SJSA1 (cell line): ENCODE measurements at regions not wholly inside any gene's neighbourhood (a gene's known extent, or its start where the extent isn't known, plus 50 kb on each side); places are given as distances from the start of the nearest gene placed in this dataset.

Experiments
- DNase-seq, 2 experiments: peaks; one replicate each; pipeline ENCODE4 v3.0.0-alpha.2; 2015 to 2020; ENCODE audit warnings: low spot score in 2 of 2, low read depth in 1 of 2
- H3K27ac ChIP-seq: fragments of 250-450 bp; sonication (Bioruptor Pico); 2 replicates; pipeline ENCODE4 v1.5.1; 2020; ENCODE audit warnings: mild to moderate bottlenecking, moderate library complexity
- H3K27me3 ChIP-seq: fragments of 250-450 bp; sonication (Bioruptor Pico); replicated peaks from 2 replicates; pipeline ENCODE4 v1.5.1; 2020; ENCODE audit warnings: mild to moderate bottlenecking, moderate library complexity
- H3K36me3 ChIP-seq: fragments of 250-450 bp; sonication (Bioruptor Pico); 2 replicates; pipeline ENCODE4 v1.5.1; 2020; ENCODE audit warnings: mild to moderate bottlenecking
- H3K4me1 ChIP-seq: fragments of 250-450 bp; sonication (Bioruptor Pico); replicated peaks from 2 replicates; pipeline ENCODE4 v1.6.1; 2021; ENCODE audit warnings: mild to moderate bottlenecking
- H3K4me3 ChIP-seq: fragments of 250-450 bp; sonication (Bioruptor Pico); 2 replicates; pipeline ENCODE4 v1.5.1; 2020; ENCODE audit warnings: mild to moderate bottlenecking
- H3K9me3 ChIP-seq: fragments of 250-450 bp; sonication (Bioruptor Pico); replicated peaks from 2 replicates; pipeline ENCODE4 v1.5.1; 2020; ENCODE audit warnings: mild to moderate bottlenecking

- Histone ChIP-seq H3K27me3 (no peaks in the 10 kb centered on the region), H3K27ac (no peak overlapping the region), H3K4me3 (no peak overlapping the region), H3K9me3 (no peaks in the 10 kb centered on the region), H3K4me1 (peaks cover 8% of the 10 kb centered on the region), H3K36me3 (no peaks in the 10 kb centered on the region)
- DNase-seq, result no peak
Observed at GRCh38 chr15:87577336-87577735, 679.2 kb downstream of the NTRK3 start.

GRCh38 chr15:87576486-87577176, 679.9 kb downstream of the NTRK3 start:
- H3K27me3 ChIP-seq, result no peaks in the 10 kb centered on the region
- peaks cover 15% of the 10 kb centered on the region for H3K4me1 ChIP-seq
- no peak overlapping the region for H3K27ac ChIP-seq
- no peak overlapping the region for H3K4me3 ChIP-seq
- H3K9me3 ChIP-seq, result no peaks in the 10 kb centered on the region
- H3K36me3 ChIP-seq, result no peaks in the 10 kb centered on the region
- no peak for DNase-seq

GRCh38 chr15:87575896-87576473, 680.6 kb downstream of the NTRK3 start:
- H3K36me3 ChIP-seq, result no peaks in the 10 kb centered on the region
- no peaks in the 10 kb centered on the region for H3K27me3 ChIP-seq
- H3K9me3 ChIP-seq, result no peaks in the 10 kb centered on the region
- H3K27ac ChIP-seq, result no peak overlapping the region
- DNase-seq, result no peak
- H3K4me1 ChIP-seq, result peaks cover 21% of the 10 kb centered on the region
- H3K4me3 ChIP-seq, result no peak overlapping the region

- no peak for DNase-seq
Observed at GRCh38 chr15:87573534-87573933, 683.0 kb downstream of the NTRK3 start.

GRCh38 chr15:87573039-87573438, 683.5 kb downstream of the NTRK3 start:
- no peak for DNase-seq
- no peaks in the 10 kb centered on the region for H3K27me3 ChIP-seq
- no peaks in the 10 kb centered on the region for H3K36me3 ChIP-seq
- H3K4me1 ChIP-seq, result peaks cover 34% of the 10 kb centered on the region
- no peaks in the 10 kb centered on the region for H3K9me3 ChIP-seq
- no peak overlapping the region; the same call in 1 of the 2 replicates for H3K27ac ChIP-seq
- no peak overlapping the region for H3K4me3 ChIP-seq

More at GRCh38 chr15:87573534-87573933, 683.0 kb downstream of the NTRK3 start:
- Histone ChIP-seq H3K27me3 (no peaks in the 10 kb centered on the region), H3K4me1 (peaks cover 34% of the 10 kb centered on the region), H3K9me3 (no peaks in the 10 kb centered on the region), H3K4me3 (no peak overlapping the region), H3K36me3 (no peaks in the 10 kb centered on the region), H3K27ac (no peak overlapping the region)

GRCh38 chr15:87572381-87572910, 684.1 kb downstream of the NTRK3 start:
- H3K27ac ChIP-seq, result no peak overlapping the region; the same call in 1 of the 2 replicates
- no peaks in the 10 kb centered on the region for H3K9me3 ChIP-seq
- peaks cover 34% of the 10 kb centered on the region for H3K4me1 ChIP-seq
- DNase-seq, result no peak
- no peaks in the 10 kb centered on the region for H3K27me3 ChIP-seq
- no peak overlapping the region for H3K4me3 ChIP-seq
- H3K36me3 ChIP-seq, result no peaks in the 10 kb centered on the region

GRCh38 chr15:87570206-87570605, 686.3 kb downstream of the NTRK3 start:
- Histone ChIP-seq H3K4me1 (peaks cover 34% of the 10 kb centered on the region), H3K4me3 (no peak overlapping the region), H3K27me3 (no peaks in the 10 kb centered on the region), H3K36me3 (no peaks in the 10 kb centered on the region), H3K27ac (no peak overlapping the region), H3K9me3 (no peaks in the 10 kb centered on the region)
- peak in 1 of 2 experiments; percentile 14 for DNase-seq

- Histone ChIP-seq H3K4me1 (peaks cover 34% of the 10 kb centered on the region), H3K9me3 (no peaks in the 10 kb centered on the region), H3K36me3 (no peaks in the 10 kb centered on the region), H3K27ac (no peak overlapping the region), H3K27me3 (no peaks in the 10 kb centered on the region), H3K4me3 (no peak overlapping the region)
- DNase-seq, result no peak
Observed at GRCh38 chr15:87569581-87569980, 687.0 kb downstream of the NTRK3 start.

GRCh38 chr15:87567406-87568030, 689.0 kb downstream of the NTRK3 start:
- no peak for DNase-seq
- Histone ChIP-seq H3K9me3 (no peaks in the 10 kb centered on the region), H3K4me1 (peaks cover 28% of the 10 kb centered on the region), H3K27ac (no peak overlapping the region), H3K27me3 (no peaks in the 10 kb centered on the region), H3K4me3 (no peak overlapping the region), H3K36me3 (no peaks in the 10 kb centered on the region)

- no peak for DNase-seq
- Histone ChIP-seq H3K9me3 (no peaks in the 10 kb centered on the region), H3K4me3 (no peak overlapping the region), H3K27ac (no peak overlapping the region), H3K4me1 (peaks cover 15% of the 10 kb centered on the region), H3K27me3 (no peaks in the 10 kb centered on the region), H3K36me3 (no peaks in the 10 kb centered on the region)
Observed at GRCh38 chr15:87566236-87566635, 690.3 kb downstream of the NTRK3 start.

- Histone ChIP-seq H3K27me3 (no peaks in the 10 kb centered on the region), H3K27ac (no peak overlapping the region), H3K4me1 (peaks cover 2% of the 10 kb centered on the region), H3K36me3 (no peaks in the 10 kb centered on the region), H3K9me3 (no peaks in the 10 kb centered on the region), H3K4me3 (no peak overlapping the region)
- DNase-seq, result no peak
Observed at GRCh38 chr15:87564681-87565080, 691.9 kb downstream of the NTRK3 start.

GRCh38 chr15:87563869-87564268, 692.7 kb downstream of the NTRK3 start:
- Histone ChIP-seq H3K36me3 (no peaks in the 10 kb centered on the region), H3K9me3 (no peaks in the 10 kb centered on the region), H3K4me1 (no peaks in the 10 kb centered on the region), H3K27me3 (no peaks in the 10 kb centered on the region), H3K4me3 (no peak overlapping the region), H3K27ac (no peak overlapping the region)
- no peak for DNase-seq

- H3K9me3 ChIP-seq, result no peaks in the 10 kb centered on the region
- DNase-seq, result no peak
- no peaks in the 10 kb centered on the region for H3K27me3 ChIP-seq
- no peak overlapping the region for H3K27ac ChIP-seq
- H3K36me3 ChIP-seq, result no peaks in the 10 kb centered on the region
- H3K4me3 ChIP-seq, result no peak overlapping the region
- no peaks in the 10 kb centered on the region for H3K4me1 ChIP-seq
Observed at GRCh38 chr15:87562203-87562602, 694.3 kb downstream of the NTRK3 start.

- H3K9me3 ChIP-seq, result no peaks in the 10 kb centered on the region
- H3K27ac ChIP-seq, result no peak overlapping the region
- no peaks in the 10 kb centered on the region for H3K36me3 ChIP-seq
- no peaks in the 10 kb centered on the region for H3K27me3 ChIP-seq
- no peaks in the 10 kb centered on the region for H3K4me1 ChIP-seq
- H3K4me3 ChIP-seq, result no peak overlapping the region
- no peak for DNase-seq
Observed at GRCh38 chr15:87561641-87562040, 694.9 kb downstream of the NTRK3 start.
